Astrocyte of the cerebellum (primary cell): ENCODE measurements at regions not wholly inside any gene's neighbourhood (a gene's known extent, or its start where the extent isn't known, plus 50 kb on each side); places are given as distances from the start of the nearest gene placed in this dataset.

Source experiments
- DNase-seq: peaks from one replicate; pipeline ENCODE4 v3.0.0-alpha.2; 2011; ENCODE audit warnings: low read depth
- H3K4me3 ChIP-seq: 2 replicates; pipeline ENCODE4 v1.5.1; 2011; ENCODE audit warnings: mild to moderate bottlenecking, low read depth, low read length, moderate library complexity
- CTCF ChIP-seq: IDR thresholded peaks from 2 replicates; pipeline ENCODE4 v1.5.1; 2012; ENCODE audit warnings: low read length, low read depth, moderate library complexity, mild to moderate bottlenecking; ENCODE audit errors: missing control alignments
- in situ Hi-C: cut with HindIII; loops from 2 replicates; pipeline ENCODE4 v1.10.0; 2017; ENCODE audit warnings: low sequenced_read_pairs

- TF ChIP-seq CTCF = no peak
- DNase-seq = peak; percentile 58
- in situ Hi-C loops = no loop called here
- H3K4me3 ChIP-seq = no peak overlapping the region
Observed at GRCh38 chr2:66322506-66323260, 112.2 kb upstream of the MEIS1 start.

- no peak for DNase-seq
- TF ChIP-seq CTCF = no peak
- no peak overlapping the region for H3K4me3 ChIP-seq
- in situ Hi-C loops = no loop called here
Observed at GRCh38 chr2:66318009-66318561, 116.8 kb upstream of the MEIS1 start.

GRCh38 chr2:66317268-66317890 is 117.5 kb upstream of the MEIS1 start:
- no peak overlapping the region for H3K4me3 ChIP-seq
- in situ Hi-C loops = no loop called here
- DNase-seq = no peak
- no peak for TF ChIP-seq CTCF

GRCh38 chr2:66306483-66306882 is 128.4 kb upstream of the MEIS1 start:
- H3K4me3 ChIP-seq = no peak overlapping the region
- no peak for TF ChIP-seq CTCF
- in situ Hi-C loops = no loop called here
- no peak for DNase-seq

GRCh38 chr2:66305718-66306117 is 129.2 kb upstream of the MEIS1 start:
- H3K4me3 ChIP-seq = no peak overlapping the region
- in situ Hi-C loops = no loop called here
- DNase-seq = peak; percentile 40
- TF ChIP-seq CTCF = no peak

- in situ Hi-C loops = no loop called here
- H3K4me3 ChIP-seq = no peak overlapping the region
- TF ChIP-seq CTCF = no peak
- no peak for DNase-seq
Observed at GRCh38 chr2:66303471-66303870, 131.5 kb upstream of the MEIS1 start.
